ENCODE measurements at regions not wholly inside any gene's neighbourhood (a gene's known extent, or its start where the extent isn't known, plus 50 kb on each side); places are given as distances from the start of the nearest gene placed in this dataset.

DNA sequence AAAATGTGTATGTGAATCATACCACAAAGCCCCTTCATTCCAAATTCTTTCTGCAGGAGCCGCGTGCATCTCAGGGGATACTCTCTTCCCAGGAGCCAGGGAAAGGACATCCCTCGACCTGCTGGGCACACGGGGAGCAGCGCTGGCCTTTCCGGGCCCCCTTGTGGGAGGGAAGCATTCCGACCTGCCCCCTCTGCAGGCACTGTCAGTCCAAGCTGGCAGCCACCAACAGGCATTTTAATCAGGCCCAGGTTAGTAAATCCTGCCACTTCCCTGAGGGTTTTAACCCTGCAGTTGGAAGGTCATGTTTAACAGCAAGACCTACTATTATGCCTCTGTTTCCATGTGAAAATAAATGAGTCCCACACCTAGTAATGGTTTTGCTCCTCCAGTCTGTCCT lies 391.5 kb downstream of the SHANK2 start:
- H3K9me3 Mint-ChIP-seq = no peaks in the 10 kb centered on the region
- H3K4me3 Mint-ChIP-seq = no peak overlapping the region
- H3K27ac Mint-ChIP-seq = no peak overlapping the region
- intact Hi-C loops (cut with micrococcal nuclease) = no loop called here
- CTCF ChIA-PET = no interaction called here
- H3K36me3 Mint-ChIP-seq = no peaks in the 10 kb centered on the region
- H3K4me1 Mint-ChIP-seq (ENCODE audit: low read depth) = no peaks in the 10 kb centered on the region
- H3K27me3 Mint-ChIP-seq = peaks cover 6% of the 10 kb centered on the region
- POLR2A ChIA-PET = no interaction called here
- DNase-seq = no peak

DNA sequence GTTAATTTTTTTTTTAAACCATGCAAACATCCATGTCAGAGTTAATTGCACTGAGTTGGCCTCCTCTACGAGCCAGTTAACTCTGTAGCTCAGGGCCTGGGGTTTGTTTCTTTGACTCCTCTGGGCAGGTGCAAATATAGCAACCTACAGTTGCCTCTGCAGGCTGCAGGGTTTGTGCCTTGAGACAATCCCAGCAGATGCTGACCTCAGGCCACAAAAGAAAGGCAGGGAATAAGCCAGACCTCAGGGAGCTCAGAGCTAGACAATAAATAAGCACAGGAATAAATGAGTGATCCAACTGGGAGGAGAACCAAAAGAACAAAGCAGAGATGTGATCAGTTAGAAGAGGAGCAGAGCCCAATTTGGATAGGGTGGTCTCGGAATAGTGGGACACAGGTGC lies 390.8 kb downstream of the SHANK2 start:
- no peak overlapping the region for H3K4me3 Mint-ChIP-seq
- no peaks in the 10 kb centered on the region for H3K4me1 Mint-ChIP-seq (ENCODE audit: low read depth)
- CTCF ChIA-PET = no interaction called here
- H3K36me3 Mint-ChIP-seq = no peaks in the 10 kb centered on the region
- DNase-seq = no peak
- no peak overlapping the region for H3K27ac Mint-ChIP-seq
- intact Hi-C loops (cut with micrococcal nuclease) = no loop called here
- no peaks in the 10 kb centered on the region for H3K9me3 Mint-ChIP-seq
- peaks cover 6% of the 10 kb centered on the region for H3K27me3 Mint-ChIP-seq
- POLR2A ChIA-PET = no interaction called here

DNA sequence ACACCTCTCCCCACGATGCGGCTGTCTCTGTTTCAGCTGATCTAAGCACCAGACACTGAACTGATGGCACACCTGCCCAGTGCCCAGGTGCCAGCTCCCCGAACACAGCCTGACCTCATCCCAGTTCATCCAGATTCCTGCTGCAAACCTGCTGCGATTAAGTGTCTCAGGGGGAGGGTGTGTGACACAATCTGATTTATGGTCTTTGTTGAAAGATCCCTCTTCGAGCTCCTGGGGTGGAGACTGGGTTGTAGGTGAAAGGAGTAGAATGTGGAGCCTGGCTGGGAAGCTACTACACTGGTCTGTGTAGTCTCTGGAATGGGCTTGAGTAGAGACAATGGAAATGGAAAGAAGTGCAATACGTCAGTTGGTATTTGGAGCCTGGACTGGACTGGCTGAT lies 390.3 kb downstream of the SHANK2 start:
- CTCF ChIA-PET = no interaction called here

DNA sequence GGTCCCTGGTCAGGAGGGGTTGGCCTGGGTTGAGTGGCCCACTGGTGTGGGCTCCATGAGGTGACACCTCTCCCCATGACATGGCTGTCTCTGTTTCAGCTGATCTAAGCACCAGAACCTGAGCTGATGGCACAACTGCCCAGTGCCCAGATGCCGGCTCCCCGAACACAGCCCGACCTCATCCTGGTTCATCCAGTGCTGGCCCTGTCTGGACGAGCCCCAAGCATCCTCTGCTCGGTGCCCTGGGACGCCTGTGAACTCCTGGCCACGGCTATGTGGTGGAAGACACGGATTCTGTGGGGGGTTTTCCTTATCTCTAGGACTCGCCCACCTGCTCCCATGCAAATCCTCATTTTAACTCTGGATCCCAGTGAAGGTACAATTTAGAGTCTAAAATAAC lies 389.2 kb downstream of the SHANK2 start:
- peaks cover 5% of the 10 kb centered on the region for H3K27me3 Mint-ChIP-seq
- H3K4me1 Mint-ChIP-seq (ENCODE audit: low read depth) = no peaks in the 10 kb centered on the region
- CTCF ChIA-PET = interaction anchor here (0.7 kb wide), 1 partner anchor 90 kb away, joined by 3 read pairs; no protein-coding TSS in a partner anchor
- no peak for DNase-seq
- no peak overlapping the region for H3K27ac Mint-ChIP-seq
- no peaks in the 10 kb centered on the region for H3K36me3 Mint-ChIP-seq
- POLR2A ChIA-PET = no interaction called here
- intact Hi-C loops (cut with micrococcal nuclease) = no loop called here
- no peak overlapping the region for H3K4me3 Mint-ChIP-seq
- H3K9me3 Mint-ChIP-seq = no peaks in the 10 kb centered on the region

More for the DNA sequence above, 390.3 kb downstream of the SHANK2 start:
- DNase-seq = no peak
- no peaks in the 10 kb centered on the region for H3K4me1 Mint-ChIP-seq (ENCODE audit: low read depth)
- H3K27ac Mint-ChIP-seq = no peak overlapping the region
- POLR2A ChIA-PET = no interaction called here
- intact Hi-C loops (cut with micrococcal nuclease) = no loop called here
- H3K4me3 Mint-ChIP-seq = no peak overlapping the region
- H3K27me3 Mint-ChIP-seq = peaks cover 6% of the 10 kb centered on the region
- H3K9me3 Mint-ChIP-seq = no peaks in the 10 kb centered on the region
- H3K36me3 Mint-ChIP-seq = no peaks in the 10 kb centered on the region

DNA sequence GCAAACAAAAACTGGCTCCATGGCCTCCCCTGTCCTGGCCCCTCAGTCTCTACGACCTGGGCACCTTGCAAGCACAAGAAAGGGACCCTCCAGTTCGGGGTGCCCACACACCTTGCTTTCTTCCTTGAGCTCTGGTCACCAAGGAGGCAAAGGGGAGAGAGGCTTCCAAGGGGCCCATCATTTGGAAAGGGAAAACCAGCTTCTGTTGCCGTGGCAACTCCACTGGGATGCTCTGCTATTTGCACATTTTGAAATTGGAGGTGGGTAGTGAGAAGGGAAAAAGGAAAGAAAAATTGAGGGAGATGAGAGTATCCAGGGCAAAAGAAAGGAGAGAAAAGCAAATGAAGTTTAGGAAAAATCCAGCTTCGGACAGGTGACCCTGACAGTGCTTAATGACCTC lies 388.4 kb downstream of the SHANK2 start:
- H3K27me3 Mint-ChIP-seq = peaks cover 5% of the 10 kb centered on the region
- H3K27ac Mint-ChIP-seq = no peak overlapping the region
- POLR2A ChIA-PET = no interaction called here
- no peak overlapping the region for H3K4me3 Mint-ChIP-seq
- CTCF ChIA-PET = no interaction called here
- no peaks in the 10 kb centered on the region for H3K36me3 Mint-ChIP-seq
- intact Hi-C loops (cut with micrococcal nuclease) = no loop called here
- no peaks in the 10 kb centered on the region for H3K9me3 Mint-ChIP-seq
- no peak for DNase-seq
- no peaks in the 10 kb centered on the region for H3K4me1 Mint-ChIP-seq (ENCODE audit: low read depth)

DNA sequence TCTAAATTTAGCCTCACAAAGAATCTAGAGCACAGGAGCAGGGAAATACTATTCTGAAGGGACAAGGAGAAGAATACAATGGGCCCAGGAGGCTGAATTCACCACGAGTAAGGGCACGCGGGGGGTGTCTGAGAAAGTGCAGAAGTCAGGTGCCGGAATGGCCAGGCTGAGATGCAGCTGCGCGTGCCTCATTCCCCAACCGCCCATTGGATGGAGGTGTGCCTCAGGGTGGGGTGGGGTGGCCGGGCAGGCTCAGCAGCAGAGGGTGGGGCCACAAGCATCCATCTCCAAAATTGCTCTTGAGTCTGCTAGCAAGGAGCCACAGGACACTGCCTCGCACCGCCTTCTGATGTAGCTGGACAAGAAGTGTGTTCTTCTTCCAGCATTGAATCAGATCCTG lies 387.0 kb downstream of the SHANK2 start:
- CTCF ChIA-PET = no interaction called here
- Mint-ChIP-seq H3K9me3 (no peaks in the 10 kb centered on the region), H3K27ac (no peak overlapping the region), H3K4me3 (no peak overlapping the region), H3K36me3 (no peaks in the 10 kb centered on the region), H3K27me3 (peaks cover 10% of the 10 kb centered on the region), H3K4me1 (ENCODE audit: low read depth) (no peaks in the 10 kb centered on the region)
- DNase-seq = no peak
- intact Hi-C loops (cut with micrococcal nuclease) = no loop called here
- POLR2A ChIA-PET = no interaction called here

DNA sequence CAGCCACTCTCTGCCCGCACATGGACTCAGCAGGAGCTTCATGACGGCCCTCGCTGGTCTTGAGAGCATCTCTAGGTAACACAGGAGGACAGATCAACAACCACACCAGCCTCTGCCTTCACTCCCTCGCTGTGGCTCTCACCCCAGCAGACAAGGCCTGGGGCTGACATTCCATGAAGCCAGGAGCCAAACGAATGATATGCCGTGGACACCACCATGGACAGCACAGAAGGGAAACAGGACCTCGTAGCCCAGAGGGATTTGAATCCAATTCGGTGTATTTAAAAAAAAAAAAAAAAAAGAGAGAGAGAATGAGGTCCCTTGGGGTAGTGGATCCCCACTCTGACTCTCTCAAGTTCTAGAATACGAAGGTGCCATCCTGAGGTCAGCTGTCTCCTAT lies 385.5 kb downstream of the SHANK2 start:
- no peak overlapping the region for H3K4me3 Mint-ChIP-seq
- POLR2A ChIA-PET = no interaction called here
- DNase-seq = no peak
- CTCF ChIA-PET = no interaction called here
- no peak overlapping the region for H3K27ac Mint-ChIP-seq
- intact Hi-C loops (cut with micrococcal nuclease) = no loop called here
- no peaks in the 10 kb centered on the region for H3K9me3 Mint-ChIP-seq
- H3K36me3 Mint-ChIP-seq = no peaks in the 10 kb centered on the region
- H3K27me3 Mint-ChIP-seq = peaks cover 11% of the 10 kb centered on the region
- H3K4me1 Mint-ChIP-seq (ENCODE audit: low read depth) = no peaks in the 10 kb centered on the region

DNA sequence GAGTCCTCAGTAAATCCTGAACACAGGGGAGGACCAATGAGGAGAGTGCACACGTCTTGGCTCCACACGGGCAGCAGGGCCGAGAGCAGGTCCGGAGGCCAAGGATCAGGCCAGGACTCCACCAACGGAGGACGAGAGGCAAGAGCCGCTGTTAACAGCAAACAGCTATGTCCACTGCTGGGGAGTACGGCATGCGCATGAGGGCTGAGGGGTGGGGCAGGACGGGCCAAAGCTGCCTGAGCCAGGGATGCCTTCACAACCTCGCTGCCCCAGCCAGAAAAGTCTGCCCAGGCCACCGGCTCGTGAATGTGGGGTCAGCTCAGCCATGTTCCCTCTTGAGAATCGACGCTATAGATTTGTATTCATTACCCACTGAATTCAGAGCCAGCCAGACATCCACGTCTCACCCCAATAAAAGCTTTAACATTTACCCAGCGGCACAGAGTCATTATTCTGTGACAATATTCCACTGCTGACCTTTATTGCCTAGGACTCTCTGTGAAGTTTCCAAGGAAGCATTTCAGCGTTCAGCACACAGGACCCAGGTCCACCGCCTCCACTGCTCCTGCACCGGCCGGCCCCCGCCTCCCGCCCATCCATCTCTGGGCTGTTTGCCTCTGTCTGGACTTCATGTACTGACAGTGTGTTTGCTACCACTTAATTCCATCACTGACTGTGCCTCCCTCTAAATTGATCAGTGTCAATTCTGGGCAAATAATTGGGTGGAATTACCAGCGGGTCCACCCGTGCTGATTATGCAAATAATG lies 384.9 kb downstream of the SHANK2 start:
- ChIA-PET POLR2A (no interaction called here), CTCF (no interaction called here)
- Mint-ChIP-seq H3K27ac (no peak overlapping the region), H3K27me3 (peaks cover 12% of the 10 kb centered on the region), H3K36me3 (no peaks in the 10 kb centered on the region), H3K9me3 (no peaks in the 10 kb centered on the region), H3K4me3 (no peak overlapping the region), H3K4me1 (ENCODE audit: low read depth) (no peaks in the 10 kb centered on the region)
- intact Hi-C loops (cut with micrococcal nuclease) = no loop called here
- no peak for DNase-seq

DNA sequence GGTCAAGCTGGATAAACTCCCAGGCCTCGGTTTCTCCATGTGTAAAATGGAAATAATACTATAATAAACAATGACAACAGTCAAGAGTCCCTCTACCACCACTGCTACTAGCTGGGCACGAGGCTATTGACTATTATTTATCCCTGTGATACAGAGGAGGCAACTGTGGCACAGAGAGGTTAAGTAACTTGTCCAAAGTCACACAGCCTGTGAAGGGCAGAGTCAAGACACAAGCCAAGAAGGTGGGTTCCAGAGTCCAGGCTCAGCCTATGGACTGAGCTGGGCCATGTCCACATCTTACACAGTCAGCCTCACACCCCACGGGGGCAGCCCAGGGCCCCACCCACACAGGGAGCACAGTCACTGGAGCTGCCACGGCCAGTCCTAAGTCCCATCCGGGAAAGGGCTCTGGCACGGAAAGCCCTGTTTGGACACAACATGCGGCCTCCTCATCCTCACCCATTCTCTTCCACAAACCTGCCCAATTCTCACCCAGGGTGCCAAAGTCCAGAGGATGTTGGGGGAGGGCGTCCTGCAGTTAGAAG lies 384.0 kb downstream of the SHANK2 start:
- no peaks in the 10 kb centered on the region for H3K4me1 Mint-ChIP-seq (ENCODE audit: low read depth)
- intact Hi-C loops (cut with micrococcal nuclease) = no loop called here
- no peak overlapping the region for H3K4me3 Mint-ChIP-seq
- H3K27me3 Mint-ChIP-seq = peaks cover 11% of the 10 kb centered on the region
- H3K36me3 Mint-ChIP-seq = no peaks in the 10 kb centered on the region
- POLR2A ChIA-PET = no interaction called here
- no peak overlapping the region for H3K27ac Mint-ChIP-seq
- CTCF ChIA-PET = no interaction called here
- no peak for DNase-seq
- H3K9me3 Mint-ChIP-seq = no peaks in the 10 kb centered on the region

DNA sequence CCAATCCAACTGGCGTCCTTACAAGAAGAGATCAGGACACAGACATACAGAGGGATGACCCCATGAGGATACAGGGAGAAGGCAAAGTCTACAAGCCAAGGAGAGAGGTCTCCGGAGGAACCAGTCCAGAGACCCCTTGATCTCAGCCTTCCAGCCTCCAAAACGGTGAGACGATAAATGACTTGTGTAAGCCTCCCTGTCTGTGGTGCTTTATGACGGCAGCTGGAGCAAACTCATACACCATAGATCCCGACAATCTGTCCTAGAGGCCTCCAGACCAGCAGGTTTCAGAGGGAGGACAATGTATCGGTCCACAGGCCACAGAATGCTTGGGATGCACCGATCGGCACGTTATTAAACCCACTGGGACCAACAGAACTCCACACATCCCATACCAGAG lies 383.3 kb downstream of the SHANK2 start:
- peaks cover 13% of the 10 kb centered on the region for H3K27me3 Mint-ChIP-seq
- POLR2A ChIA-PET = no interaction called here
- no peaks in the 10 kb centered on the region for H3K9me3 Mint-ChIP-seq
- no peak overlapping the region for H3K4me3 Mint-ChIP-seq
- H3K36me3 Mint-ChIP-seq = no peaks in the 10 kb centered on the region
- CTCF ChIA-PET = no interaction called here
- no peaks in the 10 kb centered on the region for H3K4me1 Mint-ChIP-seq (ENCODE audit: low read depth)
- no peak overlapping the region for H3K27ac Mint-ChIP-seq
- DNase-seq = no peak
- intact Hi-C loops (cut with micrococcal nuclease) = no loop called here

DNA sequence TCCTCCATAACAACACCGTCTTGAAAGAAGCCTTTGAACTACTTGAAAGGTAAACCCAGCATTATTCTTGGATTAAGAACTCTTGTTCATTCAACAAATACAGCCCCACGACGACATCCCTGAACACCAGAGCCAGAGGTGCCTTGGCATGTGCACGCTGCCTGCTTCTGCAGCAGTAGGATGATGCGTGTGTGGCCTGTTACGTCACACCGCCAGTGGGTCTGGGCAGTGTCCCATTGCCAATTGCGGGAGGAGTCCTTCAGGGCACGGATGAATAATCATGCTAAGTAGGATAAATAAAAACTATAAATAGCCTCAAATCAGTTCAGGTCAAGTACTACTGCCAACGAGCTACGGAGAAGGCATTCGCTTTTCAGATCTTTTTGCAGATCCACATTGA lies 380.5 kb downstream of the SHANK2 start:
- no peaks in the 10 kb centered on the region for H3K4me1 Mint-ChIP-seq (ENCODE audit: low read depth)
- peaks cover 14% of the 10 kb centered on the region for H3K27me3 Mint-ChIP-seq
- ChIA-PET POLR2A (interaction anchor here (0.6 kb wide), 1 partner anchor 61 kb away, joined by 3 read pairs; no protein-coding TSS in a partner anchor), CTCF (no interaction called here)
- DNase-seq = no peak
- H3K9me3 Mint-ChIP-seq = no peaks in the 10 kb centered on the region
- intact Hi-C loops (cut with micrococcal nuclease) = no loop called here
- H3K4me3 Mint-ChIP-seq = no peak overlapping the region
- no peaks in the 10 kb centered on the region for H3K36me3 Mint-ChIP-seq
- no peak overlapping the region for H3K27ac Mint-ChIP-seq

DNA sequence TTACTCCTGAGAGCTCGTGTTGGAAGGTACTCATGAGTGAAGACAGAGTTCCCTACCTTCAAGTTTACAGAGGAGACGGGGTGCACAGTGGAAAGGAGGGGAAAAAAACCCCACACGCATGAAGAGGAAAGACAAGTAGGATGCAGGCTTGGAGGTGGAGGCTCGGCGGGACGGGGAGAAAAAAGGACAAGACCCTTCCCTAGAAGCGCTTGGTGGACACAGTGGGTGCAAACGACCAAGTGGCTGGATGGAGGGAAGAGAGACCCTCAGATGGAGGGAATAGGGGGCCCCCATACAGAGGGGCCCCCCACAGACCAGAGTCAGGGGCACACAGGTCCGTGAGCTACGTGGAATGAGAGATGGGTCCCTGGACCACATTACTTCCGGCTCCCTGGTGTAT lies 380.1 kb downstream of the SHANK2 start:
- POLR2A ChIA-PET = interaction anchor here (0.6 kb wide), 1 partner anchor 61 kb away, joined by 3 read pairs; no protein-coding TSS in a partner anchor
- intact Hi-C loops (cut with micrococcal nuclease) = no loop called here
- H3K27ac Mint-ChIP-seq = no peak overlapping the region
- peaks cover 14% of the 10 kb centered on the region for H3K27me3 Mint-ChIP-seq
- H3K36me3 Mint-ChIP-seq = no peaks in the 10 kb centered on the region
- CTCF ChIA-PET = no interaction called here
- H3K4me1 Mint-ChIP-seq (ENCODE audit: low read depth) = no peaks in the 10 kb centered on the region
- no peak for DNase-seq
- no peaks in the 10 kb centered on the region for H3K9me3 Mint-ChIP-seq
- H3K4me3 Mint-ChIP-seq = no peak overlapping the region

DNA sequence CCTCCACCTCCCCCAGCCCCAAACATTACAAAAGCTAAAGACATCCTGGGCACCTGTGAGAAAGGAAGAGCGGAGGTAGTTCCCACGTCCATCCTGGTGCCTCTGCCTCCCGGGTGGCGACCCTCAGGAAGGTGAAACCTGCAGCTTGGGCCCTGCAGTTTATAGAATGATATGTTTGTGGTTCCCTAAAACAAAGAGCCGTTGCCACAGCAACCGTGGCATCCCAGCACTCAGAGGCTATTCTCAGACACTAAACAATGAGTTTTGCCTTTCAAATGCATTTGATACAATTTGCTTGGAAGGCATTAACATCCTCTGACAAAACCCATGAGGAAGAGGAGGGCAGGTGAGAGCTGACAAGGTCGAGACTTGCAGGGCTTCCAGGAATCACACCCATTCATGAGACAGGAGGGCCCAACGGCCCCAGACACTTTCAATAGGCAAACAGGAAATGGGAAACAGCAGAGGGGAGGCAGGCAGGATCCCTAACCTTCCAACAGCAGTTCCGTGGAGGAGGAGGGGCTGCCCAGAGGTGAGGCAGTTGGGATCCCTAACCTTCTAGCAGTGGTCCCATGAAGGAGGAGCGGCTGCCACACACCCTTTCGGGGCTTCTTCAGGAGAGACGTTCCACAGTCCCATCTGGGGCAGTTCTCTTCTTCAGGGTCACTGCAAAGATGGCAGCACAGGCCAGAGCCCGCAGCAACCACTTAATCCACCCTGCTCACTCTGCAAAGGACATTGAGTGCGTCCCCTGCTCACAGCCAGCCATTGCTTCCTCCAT lies 379.2 kb downstream of the SHANK2 start:
- Mint-ChIP-seq H3K27ac (no peak overlapping the region), H3K4me3 (no peak overlapping the region), H3K4me1 (ENCODE audit: low read depth) (no peaks in the 10 kb centered on the region), H3K36me3 (no peaks in the 10 kb centered on the region), H3K9me3 (no peaks in the 10 kb centered on the region), H3K27me3 (peaks cover 12% of the 10 kb centered on the region)
- DNase-seq = no peak
- ChIA-PET CTCF (no interaction called here), POLR2A (no interaction called here)
- intact Hi-C loops (cut with micrococcal nuclease) = no loop called here
